Prostate gland (tissue), 2 donors: ENCODE measurements at regions not wholly inside any gene's neighbourhood (a gene's known extent, or its start where the extent isn't known, plus 50 kb on each side); places are given as distances from the start of the nearest gene placed in this dataset.

ENCODE experiments used
- POLR2A ChIP-seq: fragments of 450-650 bp; IDR thresholded peaks from one replicate; pipeline ENCODE4 v1.6.1; 2016; ENCODE audit warnings: antibody characterized with exemption, mild to moderate bottlenecking
- POLR2AphosphoS5 ChIP-seq: sonication (generic); formaldehyde crosslinking; IDR thresholded peaks from one replicate; pipeline ENCODE4 v1.6.1; 2017; ENCODE audit warnings: antibody characterized with exemption
- TF ChIP-seq, protein P1 (sequence below), 4 experiments: fragments of 200-600 bp in 2 of 4; fragments of 450-650 bp in 2 of 4; sonication (generic) in 2 of 4; IDR thresholded peaks; 1 replicate in 3 of 4; 2 replicates in 1 of 4; pipeline ENCODE4 v1.5.1; 2016 to 2019; ENCODE audit warnings: antibody characterized with exemption in 4 of 4, mild to moderate bottlenecking in 2 of 4, moderate library complexity in 2 of 4

- TF ChIP-seq POLR2AphosphoS5, result no peak
- no peak for TF ChIP-seq POLR2A
- TF ChIP-seq, protein P1, sequence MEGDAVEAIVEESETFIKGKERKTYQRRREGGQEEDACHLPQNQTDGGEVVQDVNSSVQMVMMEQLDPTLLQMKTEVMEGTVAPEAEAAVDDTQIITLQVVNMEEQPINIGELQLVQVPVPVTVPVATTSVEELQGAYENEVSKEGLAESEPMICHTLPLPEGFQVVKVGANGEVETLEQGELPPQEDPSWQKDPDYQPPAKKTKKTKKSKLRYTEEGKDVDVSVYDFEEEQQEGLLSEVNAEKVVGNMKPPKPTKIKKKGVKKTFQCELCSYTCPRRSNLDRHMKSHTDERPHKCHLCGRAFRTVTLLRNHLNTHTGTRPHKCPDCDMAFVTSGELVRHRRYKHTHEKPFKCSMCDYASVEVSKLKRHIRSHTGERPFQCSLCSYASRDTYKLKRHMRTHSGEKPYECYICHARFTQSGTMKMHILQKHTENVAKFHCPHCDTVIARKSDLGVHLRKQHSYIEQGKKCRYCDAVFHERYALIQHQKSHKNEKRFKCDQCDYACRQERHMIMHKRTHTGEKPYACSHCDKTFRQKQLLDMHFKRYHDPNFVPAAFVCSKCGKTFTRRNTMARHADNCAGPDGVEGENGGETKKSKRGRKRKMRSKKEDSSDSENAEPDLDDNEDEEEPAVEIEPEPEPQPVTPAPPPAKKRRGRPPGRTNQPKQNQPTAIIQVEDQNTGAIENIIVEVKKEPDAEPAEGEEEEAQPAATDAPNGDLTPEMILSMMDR (IDR thresholded peaks at IDR 0.05), result no peak
Measured at GRCh38 chr5:124410539-124411488, 335.6 kb downstream of the ZNF608 start.
